ENCODE measurements at regions not wholly inside any gene's neighbourhood (a gene's known extent, or its start where the extent isn't known, plus 50 kb on each side); places are given as distances from the start of the nearest gene placed in this dataset.

DNA sequence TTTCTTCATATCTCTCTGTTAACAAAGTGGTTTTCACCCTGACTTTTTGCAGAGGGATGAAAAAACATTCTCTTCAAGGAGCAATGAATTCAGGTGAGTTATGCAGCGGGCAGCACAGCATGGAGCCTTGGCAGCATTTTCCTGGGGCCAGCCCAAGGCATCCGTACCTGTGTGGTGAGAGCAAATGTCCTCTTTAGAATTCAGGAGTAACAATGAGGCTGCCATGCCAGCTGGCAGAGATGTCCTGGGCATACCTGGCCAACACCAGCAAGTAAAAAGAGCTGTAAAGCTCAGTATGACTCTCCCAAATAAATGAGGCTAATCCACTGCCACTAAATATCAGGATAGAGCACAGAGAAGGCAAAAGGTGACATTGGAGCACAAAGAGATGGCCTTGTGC is 277.6 kb upstream of the TRPC7 start:
- no peaks in the 10 kb centered on the region for H4K20me1 ChIP-seq (ENCODE audit: insufficient read depth, low read length, poor library complexity, severe bottlenecking)
- H3K27me3 ChIP-seq (ENCODE audit: insufficient read depth, low read length, poor library complexity, severe bottlenecking) = no peaks in the 10 kb centered on the region
- H2AFZ ChIP-seq (ENCODE audit: low read length) = no peak overlapping the region
- H3K4me1 ChIP-seq (ENCODE audit: insufficient read depth, low read length, poor library complexity, severe bottlenecking) = no peaks in the 10 kb centered on the region
- H3K9me3 ChIP-seq (ENCODE audit: insufficient read depth, low read depth, low read length) = no peaks in the 10 kb centered on the region
- no peak overlapping the region for H3K4me3 ChIP-seq (ENCODE audit: low read length, poor library complexity, severe bottlenecking)
- H3K9ac ChIP-seq (ENCODE audit: low read depth, low read length, poor library complexity, severe bottlenecking) = no peak overlapping the region
- no peak overlapping the region for H3K4me2 ChIP-seq (ENCODE audit: low read depth, low read length, poor library complexity, severe bottlenecking)
- no peaks in the 10 kb centered on the region for H3K36me3 ChIP-seq (ENCODE audit: insufficient read depth, low read length)
- no peaks in the 10 kb centered on the region for H3F3A ChIP-seq (ENCODE audit: low read depth)
- TF ChIP-seq, protein P1, sequence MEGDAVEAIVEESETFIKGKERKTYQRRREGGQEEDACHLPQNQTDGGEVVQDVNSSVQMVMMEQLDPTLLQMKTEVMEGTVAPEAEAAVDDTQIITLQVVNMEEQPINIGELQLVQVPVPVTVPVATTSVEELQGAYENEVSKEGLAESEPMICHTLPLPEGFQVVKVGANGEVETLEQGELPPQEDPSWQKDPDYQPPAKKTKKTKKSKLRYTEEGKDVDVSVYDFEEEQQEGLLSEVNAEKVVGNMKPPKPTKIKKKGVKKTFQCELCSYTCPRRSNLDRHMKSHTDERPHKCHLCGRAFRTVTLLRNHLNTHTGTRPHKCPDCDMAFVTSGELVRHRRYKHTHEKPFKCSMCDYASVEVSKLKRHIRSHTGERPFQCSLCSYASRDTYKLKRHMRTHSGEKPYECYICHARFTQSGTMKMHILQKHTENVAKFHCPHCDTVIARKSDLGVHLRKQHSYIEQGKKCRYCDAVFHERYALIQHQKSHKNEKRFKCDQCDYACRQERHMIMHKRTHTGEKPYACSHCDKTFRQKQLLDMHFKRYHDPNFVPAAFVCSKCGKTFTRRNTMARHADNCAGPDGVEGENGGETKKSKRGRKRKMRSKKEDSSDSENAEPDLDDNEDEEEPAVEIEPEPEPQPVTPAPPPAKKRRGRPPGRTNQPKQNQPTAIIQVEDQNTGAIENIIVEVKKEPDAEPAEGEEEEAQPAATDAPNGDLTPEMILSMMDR (conservative IDR thresholded peaks at IDR 0.05; ENCODE audit: low read length) = no peak
- TF ChIP-seq EZH2phosphoT487 (IDR thresholded peaks at IDR 0.05; ENCODE audit: borderline replicate concordance) = no peak
- no peaks in the 10 kb centered on the region for H3K79me2 ChIP-seq (ENCODE audit: insufficient read depth, low read length)
- no peaks in the 10 kb centered on the region for H3K9me2 ChIP-seq (replicated peaks; ENCODE audit: low read depth, low read length)

DNA sequence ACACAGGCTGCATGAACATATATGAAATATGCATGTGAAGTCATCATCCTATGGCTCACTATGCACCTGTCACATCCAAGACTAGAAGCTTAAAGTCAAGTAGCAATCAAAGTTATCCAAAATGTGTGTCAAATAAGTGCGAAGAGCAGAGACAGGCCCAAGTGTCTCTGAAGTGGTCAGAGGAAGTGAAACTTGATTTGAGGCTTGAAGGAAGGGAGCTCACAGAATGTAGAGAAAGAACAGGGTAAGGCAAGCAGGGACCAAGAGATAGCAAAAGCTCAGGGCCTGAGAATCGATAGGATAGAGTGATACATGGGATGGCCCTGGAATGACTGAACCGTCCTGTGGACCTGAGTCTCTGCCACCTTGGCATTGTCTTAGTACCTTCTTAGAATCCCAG is 274.3 kb upstream of the TRPC7 start:
- H3K9me3 ChIP-seq (ENCODE audit: insufficient read depth, low read depth, low read length) = no peaks in the 10 kb centered on the region
- no peaks in the 10 kb centered on the region for H3K27me3 ChIP-seq (ENCODE audit: insufficient read depth, low read length, poor library complexity, severe bottlenecking)
- H3K4me1 ChIP-seq (ENCODE audit: insufficient read depth, low read length, poor library complexity, severe bottlenecking) = peaks cover 7% of the 10 kb centered on the region
- no peaks in the 10 kb centered on the region for H3K9me2 ChIP-seq (replicated peaks; ENCODE audit: low read depth, low read length)
- no peak overlapping the region for H3K4me2 ChIP-seq (ENCODE audit: low read depth, low read length, poor library complexity, severe bottlenecking)
- H3K4me3 ChIP-seq (ENCODE audit: low read length, poor library complexity, severe bottlenecking) = no peak overlapping the region
- H4K20me1 ChIP-seq (ENCODE audit: insufficient read depth, low read length, poor library complexity, severe bottlenecking) = no peaks in the 10 kb centered on the region
- no peaks in the 10 kb centered on the region for H3K79me2 ChIP-seq (ENCODE audit: insufficient read depth, low read length)
- H3K36me3 ChIP-seq (ENCODE audit: insufficient read depth, low read length) = no peaks in the 10 kb centered on the region
- TF ChIP-seq, protein P1 (conservative IDR thresholded peaks at IDR 0.05; ENCODE audit: low read length) = no peak
- TF ChIP-seq EZH2phosphoT487 (IDR thresholded peaks at IDR 0.05; ENCODE audit: borderline replicate concordance) = no peak
- no peak overlapping the region for H2AFZ ChIP-seq (ENCODE audit: low read length)
- no peak overlapping the region for H3K9ac ChIP-seq (ENCODE audit: low read depth, low read length, poor library complexity, severe bottlenecking)
- no peaks in the 10 kb centered on the region for H3F3A ChIP-seq (ENCODE audit: low read depth)

DNA sequence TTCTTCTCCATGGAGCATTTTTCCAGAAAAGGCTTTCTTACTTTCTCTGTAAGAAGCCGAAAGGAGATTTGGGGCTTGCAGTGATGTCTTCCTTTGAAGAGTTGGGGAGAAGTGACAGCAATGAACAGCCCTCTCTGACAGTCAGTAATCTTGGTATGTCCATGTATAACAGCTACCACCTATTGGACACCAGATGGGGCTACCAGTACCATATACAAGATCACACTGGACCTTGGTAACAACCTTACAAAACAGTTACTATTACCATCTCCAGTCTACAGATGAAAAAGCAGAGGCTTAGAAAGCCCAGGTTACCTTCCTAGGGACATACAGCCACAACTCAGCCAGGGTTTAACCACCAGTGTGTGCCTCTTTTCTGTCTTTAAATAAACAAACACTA is 272.7 kb upstream of the TRPC7 start:
- Histone ChIP-seq H3K9me3 (ENCODE audit: insufficient read depth, low read depth, low read length) (no peaks in the 10 kb centered on the region), H3K36me3 (ENCODE audit: insufficient read depth, low read length) (no peaks in the 10 kb centered on the region), H3K4me3 (ENCODE audit: low read length, poor library complexity, severe bottlenecking) (no peak overlapping the region), H3K4me1 (ENCODE audit: insufficient read depth, low read length, poor library complexity, severe bottlenecking) (peaks cover 7% of the 10 kb centered on the region), H3K79me2 (ENCODE audit: insufficient read depth, low read length) (no peaks in the 10 kb centered on the region), H3K27me3 (ENCODE audit: insufficient read depth, low read length, poor library complexity, severe bottlenecking) (no peaks in the 10 kb centered on the region), H2AFZ (ENCODE audit: low read length) (no peak overlapping the region), H3K4me2 (ENCODE audit: low read depth, low read length, poor library complexity, severe bottlenecking) (no peak overlapping the region), H3K9me2 (replicated peaks; ENCODE audit: low read depth, low read length) (no peaks in the 10 kb centered on the region), H4K20me1 (ENCODE audit: insufficient read depth, low read length, poor library complexity, severe bottlenecking) (no peaks in the 10 kb centered on the region), H3F3A (ENCODE audit: low read depth) (no peaks in the 10 kb centered on the region), H3K9ac (ENCODE audit: low read depth, low read length, poor library complexity, severe bottlenecking) (no peak overlapping the region)
- TF ChIP-seq EZH2phosphoT487 (IDR thresholded peaks at IDR 0.05; ENCODE audit: borderline replicate concordance) = no peak
- TF ChIP-seq, protein P1 (conservative IDR thresholded peaks at IDR 0.05; ENCODE audit: low read length) = peak; percentile 28

All from Loucy (cell line).